Activated T-helper 2 cell treated with anti-CD3 and anti-CD28 coated beads, Interferon-gamma antibody, Interleukin-2, Interleukin-4, amounts not matched to agents 10 μg/mL and 5 μg/mL and 100 μg/mL, durations not matched to agents 14 hours and 24 hours and 36 hours (primary cell): ENCODE measurements at regions not wholly inside any gene's neighbourhood (a gene's known extent, or its start where the extent isn't known, plus 50 kb on each side); places are given as distances from the start of the nearest gene placed in this dataset.

ENCODE experiments used
- DNase-seq: peaks from one replicate; pipeline ENCODE4 v3.0.0; 2021; ENCODE audit warnings: low spot score
- H3K27ac Mint-ChIP-seq: one replicate; pipeline ENCODE4 v1.8.0; 2021; ENCODE audit warnings: mixed read lengths
- H3K27me3 Mint-ChIP-seq: one replicate; pipeline ENCODE4 v1.8.0; 2021; ENCODE audit warnings: low read depth, mixed read lengths
- H3K36me3 Mint-ChIP-seq: one replicate; pipeline ENCODE4 v1.8.0; 2021; ENCODE audit warnings: low read depth, mixed read lengths
- H3K4me1 Mint-ChIP-seq: one replicate; pipeline ENCODE4 v1.8.0; 2021; ENCODE audit warnings: low read depth, mixed read lengths
- H3K4me3 Mint-ChIP-seq: one replicate; pipeline ENCODE4 v1.8.0; 2021; ENCODE audit warnings: low read depth, mild to moderate bottlenecking, moderate library complexity, mixed read lengths
- H3K9me3 Mint-ChIP-seq: one replicate; pipeline ENCODE4 v1.8.0; 2021; ENCODE audit warnings: mixed read lengths
- intact Hi-C: fragments of 100-400 bp; cut with micrococcal nuclease; formaldehyde crosslinking; loops from one replicate; pipeline ENCODE4 v1.15.1; 2023

GRCh38 chr18:59954241-59954640, 54.4 kb downstream of the PMAIP1 start:
- Mint-ChIP-seq H3K27me3 (peaks cover 6% of the 10 kb centered on the region), H3K9me3 (no peaks in the 10 kb centered on the region), H3K4me3 (no peak overlapping the region), H3K27ac (no peak overlapping the region), H3K4me1 (peaks cover 48% of the 10 kb centered on the region), H3K36me3 (no peaks in the 10 kb centered on the region)
- DNase-seq, result no peak
- intact Hi-C loops, result loop anchor here (5.0 kb wide), 1 partner anchor 107 kb away; no protein-coding TSS in a partner anchor
